ENCODE measurements at regions not wholly inside any gene's neighbourhood (a gene's known extent, or its start where the extent isn't known, plus 50 kb on each side); places are given as distances from the start of the nearest gene placed in this dataset.

GRCh38 chr13:92951273-92951890 is 275.2 kb upstream of the GPC6 start:
- WGBS (ENCODE audit: missing lambda C conversion rate): 38% methylated on average over 7 of the region's 7 CpGs
- Histone ChIP-seq H3K4me2 (no peak overlapping the region), H3K4me3 (no peak overlapping the region), H3K27ac (no peak overlapping the region), H3K9me3 (no peaks in the 10 kb centered on the region), H3K4me1 (no peaks in the 10 kb centered on the region)
- FAIRE-seq (no peak), DNase-seq (ENCODE audit: low read depth in 1 of 2, low spot score in 1 of 2) (no peak), ATAC-seq (no peak)
- TF ChIP-seq FOXS1 (CRISPR knock-in tag; IDR thresholded peaks at IDR 0.05) (no peak), ZNF302 (CRISPR knock-in tag; IDR thresholded peaks at IDR 0.05) (no peak), NFE2L2 (conservative IDR thresholded peaks at IDR 0.05; ENCODE audit: low read length) (no peak), ZFP36 (IDR thresholded peaks at IDR 0.05; ENCODE audit: borderline replicate concordance, partially characterized antibody) (no peak), HEYL (CRISPR knock-in tag; IDR thresholded peaks at IDR 0.05) (no peak), MYC (IDR thresholded peaks at IDR 0.05; ENCODE audit: borderline replicate concordance, low read length) (no peak), TP53 (CRISPR knock-in tag; IDR thresholded peaks at IDR 0.05) (no peak)
- ChIA-PET CTCF (no interaction called here), POLR2A (no interaction called here)

GRCh38 chr13:92952161-92952560 is 274.4 kb upstream of the GPC6 start:
- 9% methylated on average over 4 of the region's 4 CpGs for WGBS (ENCODE audit: missing lambda C conversion rate)
- H3K4me3 ChIP-seq: no peak overlapping the region
- TF ChIP-seq CHD2 (IDR thresholded peaks at IDR 0.05; ENCODE audit: low read length, partially characterized antibody) (no peak), MAZ (IDR thresholded peaks at IDR 0.05; ENCODE audit: borderline replicate concordance, low read depth, low read length) (no peak), HOXB5 (CRISPR knock-in tag; IDR thresholded peaks at IDR 0.05) (no peak), NR3C1 (IDR thresholded peaks at IDR 0.05) (no peak), GATA3 (IDR thresholded peaks at IDR 0.05; ENCODE audit: borderline replicate concordance) (no peak), JUNB (IDR thresholded peaks at IDR 0.05) (no peak)

GRCh38 chr13:92954746-92955145 is 271.9 kb upstream of the GPC6 start:
- FAIRE-seq: no peak
- Histone ChIP-seq H3K4me3 (no peak overlapping the region), H3K4me2 (no peak overlapping the region), H3K9me3 (no peaks in the 10 kb centered on the region), H3K4me1 (no peaks in the 10 kb centered on the region), H3K27ac (no peak overlapping the region)
- 17% methylated on average over 5 of the region's 5 CpGs for WGBS (ENCODE audit: missing lambda C conversion rate)
- ChIA-PET POLR2A (no interaction called here), CTCF (no interaction called here)
- no peak for DNase-seq (ENCODE audit: low read depth in 1 of 2, low spot score in 1 of 2)
- TF ChIP-seq EP300 (IDR thresholded peaks at IDR 0.05): no peak
- no peak for TF ChIP-seq EHF (CRISPR knock-in tag; IDR thresholded peaks at IDR 0.05)
- no peak for TF ChIP-seq HDAC2 (IDR thresholded peaks at IDR 0.05)
- no peak for TF ChIP-seq CTCF (IDR thresholded peaks at IDR 0.05)
- no peak for TF ChIP-seq MAX (IDR thresholded peaks at IDR 0.05)
- no peak for TF ChIP-seq ZFP36 (IDR thresholded peaks at IDR 0.05; ENCODE audit: borderline replicate concordance, partially characterized antibody)
- no peak for TF ChIP-seq KDM1A (IDR thresholded peaks at IDR 0.05; ENCODE audit: low read depth)
- TF ChIP-seq FOSB (CRISPR knock-in tag; IDR thresholded peaks at IDR 0.05): no peak
- TF ChIP-seq BCL3 (IDR thresholded peaks at IDR 0.05): no peak
- TF ChIP-seq FOXS1 (CRISPR knock-in tag; IDR thresholded peaks at IDR 0.05): no peak
- no peak for TF ChIP-seq MAFK (IDR thresholded peaks at IDR 0.05; ENCODE audit: partially characterized antibody)
- TF ChIP-seq ELK1 (IDR thresholded peaks at IDR 0.05; ENCODE audit: low read depth, low read length): no peak
- no peak for TF ChIP-seq TP53 (CRISPR knock-in tag; IDR thresholded peaks at IDR 0.05)
- ATAC-seq: no peak

More at GRCh38 chr13:92952161-92952560, 274.4 kb upstream of the GPC6 start:
- ATAC-seq (no peak), DNase-seq (ENCODE audit: low read depth in 1 of 2, low spot score in 1 of 2) (no peak), FAIRE-seq (no peak)
- Histone ChIP-seq H3K27ac (no peak overlapping the region), H3K9me3 (no peaks in the 10 kb centered on the region), H3K4me1 (no peaks in the 10 kb centered on the region), H3K4me2 (no peak overlapping the region)
- ChIA-PET POLR2A (no interaction called here), CTCF (no interaction called here)

Data from A549 (cell line).